HepG2 (cell line): ENCODE measurements at regions not wholly inside any gene's neighbourhood (a gene's known extent, or its start where the extent isn't known, plus 50 kb on each side); places are given as distances from the start of the nearest gene placed in this dataset.

Source experiments
- CBX1 ChIP-seq: IDR thresholded peaks from one replicate; pipeline ENCODE4 v1.6.1; 2016; ENCODE audit warnings: antibody characterized with exemption, low read depth
- CREB1 ChIP-seq, 2 experiments: fragments of 450-650 bp in 1 of 2; IDR thresholded peaks; 2 replicates each; pipeline ENCODE4 v1.6.1; 2016 to 2017; ENCODE audit warnings: control low read depth in 1 of 2, mild to moderate bottlenecking in 1 of 2, missing compliant biosample characterization in 1 of 2, missing genetic modification characterization in 1 of 2
- CSRNP1 ChIP-seq: sonication (generic); formaldehyde crosslinking; IDR thresholded peaks from 2 replicates; pipeline ENCODE4 v1.8.1; 2023; ENCODE audit warnings: mild to moderate bottlenecking, missing genetic modification reagents
- GPBP1L1 ChIP-seq: sonication (generic); formaldehyde crosslinking; IDR thresholded peaks from 2 replicates; pipeline ENCODE4 v1.5.0; 2020; ENCODE audit warnings: mild to moderate bottlenecking, missing genetic modification reagents
- GTF2F1 ChIP-seq: fragments of 150-350 bp; IDR thresholded peaks from 2 replicates; pipeline ENCODE4 v1.6.1; 2014; ENCODE audit warnings: low read length
- HHEX ChIP-seq: IDR thresholded peaks from 2 replicates; pipeline ENCODE4 v1.6.1; 2016; ENCODE audit warnings: control low read depth
- KLF12 ChIP-seq: sonication (generic); formaldehyde crosslinking; IDR thresholded peaks from 2 replicates; pipeline ENCODE4 v1.4.0; 2020; ENCODE audit warnings: missing genetic modification reagents, borderline replicate concordance
- KMT2A ChIP-seq: sonication (generic); formaldehyde crosslinking; IDR thresholded peaks from 2 replicates; pipeline ENCODE4 v1.4.0; 2020; ENCODE audit warnings: missing genetic modification reagents
- PRDM4 ChIP-seq: sonication (generic); formaldehyde crosslinking; IDR thresholded peaks from 2 replicates; pipeline ENCODE4 v1.9.0; 2021; ENCODE audit warnings: missing genetic modification reagents, borderline replicate concordance
- RBM39 ChIP-seq: fragments of 200-400 bp; formaldehyde crosslinking; IDR thresholded peaks from one replicate; pipeline ENCODE4 v1.6.1; 2018; ENCODE audit warnings: antibody characterized with exemption, mild to moderate bottlenecking, low read depth, low read length; ENCODE audit not compliant: poor library complexity, severe bottlenecking
- SMARCC2 ChIP-seq: fragments of 450-650 bp; IDR thresholded peaks from 2 replicates; pipeline ENCODE4 v1.6.1; 2017; ENCODE audit warnings: antibody characterized with exemption, mild to moderate bottlenecking
- STAT5B ChIP-seq: sonication (generic); formaldehyde crosslinking; IDR thresholded peaks from 2 replicates; pipeline ENCODE4 v1.4.0; 2020; ENCODE audit warnings: missing genetic modification reagents
- TSC22D2 ChIP-seq: sonication (generic); formaldehyde crosslinking; IDR thresholded peaks from 2 replicates; pipeline ENCODE4 v1.5.1; 2020; ENCODE audit warnings: missing genetic modification reagents, mild to moderate bottlenecking, borderline replicate concordance
- ZKSCAN8 ChIP-seq: IDR thresholded peaks from 2 replicates; pipeline ENCODE4 v1.6.1; 2016; ENCODE audit warnings: borderline replicate concordance, missing genetic modification reagents, missing compliant biosample characterization
- ZMAT5 ChIP-seq: sonication (generic); formaldehyde crosslinking; IDR thresholded peaks from 2 replicates; pipeline ENCODE4 v1.5.0; 2020; ENCODE audit warnings: mild to moderate bottlenecking, low read depth, missing genetic modification reagents, borderline replicate concordance
- ZMYM3 ChIP-seq: sonication (generic); formaldehyde crosslinking; IDR thresholded peaks from 2 replicates; pipeline ENCODE4 v1.5.1; 2020; ENCODE audit warnings: mild to moderate bottlenecking, missing genetic modification reagents
- ZNF143 ChIP-seq: sonication (generic); formaldehyde crosslinking; IDR thresholded peaks from 2 replicates; pipeline ENCODE4 v1.4.0; 2020; ENCODE audit warnings: missing genetic modification reagents
- ZNF18 ChIP-seq: sonication (generic); formaldehyde crosslinking; IDR thresholded peaks from 2 replicates; pipeline ENCODE4 v1.8.0; 2022; ENCODE audit warnings: mild to moderate bottlenecking, missing genetic modification reagents; ENCODE audit not compliant: insufficient replicate concordance
- ZNF362 ChIP-seq: sonication (generic); formaldehyde crosslinking; IDR thresholded peaks from 2 replicates; pipeline ENCODE4 v1.4.0; 2020; ENCODE audit warnings: missing genetic modification reagents, mild to moderate bottlenecking, borderline replicate concordance

GRCh38 chr19:56966697-56967299 lies 126.3 kb upstream of the PEG3 start (continued):
- TF ChIP-seq CSRNP1 (CRISPR knock-in tag), result no peak
- TF ChIP-seq TSC22D2 (CRISPR knock-in tag), result no peak
- TF ChIP-seq STAT5B (CRISPR knock-in tag), result no peak
- no peak for TF ChIP-seq KLF12
- no peak for TF ChIP-seq CBX1
- TF ChIP-seq SMARCC2, result no peak
- TF ChIP-seq ZMYM3 (CRISPR knock-in tag), result no peak
- no peak for TF ChIP-seq RBM39
- peak; percentile 56; the same call in 1 of the 2 replicates for TF ChIP-seq ZKSCAN8
- no peak for TF ChIP-seq GTF2F1
- no peak for TF ChIP-seq ZNF143 (CRISPR knock-in tag)
- no peak for TF ChIP-seq GPBP1L1
- no peak for TF ChIP-seq ZMAT5 (CRISPR knock-in tag)
- no peak for TF ChIP-seq ZNF18 (CRISPR knock-in tag)
- no peak for TF ChIP-seq KMT2A (CRISPR knock-in tag)
- no peak for TF ChIP-seq ZNF362 (CRISPR knock-in tag)
- TF ChIP-seq CREB1 (IDR thresholded peaks at IDR 0.05), result no peak
- no peak for TF ChIP-seq CREB1 (CRISPR knock-in tag; IDR thresholded peaks at IDR 0.05)
- TF ChIP-seq PRDM4 (CRISPR knock-in tag), result no peak
- no peak for TF ChIP-seq HHEX (CRISPR knock-in tag)
